HL-60 (cell line): ENCODE measurements at regions not wholly inside any gene's neighbourhood (a gene's known extent, or its start where the extent isn't known, plus 50 kb on each side); places are given as distances from the start of the nearest gene placed in this dataset.

ENCODE experiments used
- DNase-seq, 2 experiments: peaks; one replicate each; pipeline ENCODE4 v3.0.0-alpha.2; 2010 to 2020; ENCODE audit warnings: low read depth in 1 of 2, low spot score in 1 of 2
- H3K27ac ChIP-seq: fragments of 250-450 bp; sonication (Bioruptor Pico); replicated peaks from 2 replicates; pipeline ENCODE4 v1.5.1; 2020; ENCODE audit warnings: mild to moderate bottlenecking, moderate library complexity
- H3K27me3 ChIP-seq: fragments of 250-450 bp; sonication (Bioruptor Pico); 2 replicates; pipeline ENCODE4 v1.5.1; 2021; ENCODE audit warnings: mild to moderate bottlenecking, moderate library complexity; ENCODE audit not compliant: insufficient read depth, poor library complexity, severe bottlenecking
- H3K4me3 ChIP-seq: replicated peaks from 2 replicates; pipeline ENCODE4 v1.5.1; 2011; ENCODE audit warnings: mild to moderate bottlenecking, control low read depth, low read length; ENCODE audit not compliant: insufficient read depth
- CTCF ChIP-seq: IDR thresholded peaks from one replicate; pipeline ENCODE4 v1.5.1; 2011; ENCODE audit warnings: low read length, control low read depth, inconsistent platforms; ENCODE audit not compliant: insufficient read depth
- GABPA ChIP-seq: IDR thresholded peaks from 2 replicates; pipeline ENCODE4 v1.6.1; 2012; ENCODE audit warnings: low read depth
- POLR2AphosphoS5 ChIP-seq: IDR thresholded peaks from 2 replicates; pipeline ENCODE4 v1.6.1; 2012; ENCODE audit warnings: low read depth
- SPI1 ChIP-seq: IDR thresholded peaks from 2 replicates; pipeline ENCODE4 v1.6.1; 2012; ENCODE audit warnings: low read depth, mild to moderate bottlenecking, borderline replicate concordance
- TF ChIP-seq, protein P1 (sequence below): IDR thresholded peaks from 2 replicates; pipeline ENCODE4 v1.6.1; 2012; ENCODE audit warnings: low read depth; ENCODE audit not compliant: insufficient replicate concordance

DNA sequence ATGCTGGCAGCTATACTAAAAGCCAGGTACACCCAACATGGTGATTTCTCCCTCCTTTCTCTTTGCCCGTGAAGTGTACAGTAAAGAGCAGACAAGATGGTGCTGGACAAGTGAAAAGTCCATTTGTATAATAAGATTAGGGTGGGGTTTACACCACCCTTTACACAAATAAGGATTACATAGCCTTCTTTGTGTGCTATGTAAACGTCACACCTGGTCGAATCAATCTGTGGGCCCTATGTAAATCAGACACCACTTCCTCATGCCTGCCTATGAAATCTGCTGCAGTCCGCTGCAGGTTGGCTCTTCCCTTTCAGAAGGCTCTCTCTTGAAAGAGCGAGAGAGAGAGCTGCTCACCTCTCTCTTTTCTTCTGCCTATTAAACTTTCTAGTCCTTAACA is 1054.3 kb upstream of the SLC39A10 start:
- no peak overlapping the region for H3K27ac ChIP-seq
- DNase-seq: no peak
- H3K27me3 ChIP-seq: no peaks in the 10 kb centered on the region
- H3K4me3 ChIP-seq: no peak overlapping the region
- TF ChIP-seq CTCF (no peak), POLR2AphosphoS5 (no peak), GABPA (no peak), SPI1 (no peak)
- TF ChIP-seq, protein P1, sequence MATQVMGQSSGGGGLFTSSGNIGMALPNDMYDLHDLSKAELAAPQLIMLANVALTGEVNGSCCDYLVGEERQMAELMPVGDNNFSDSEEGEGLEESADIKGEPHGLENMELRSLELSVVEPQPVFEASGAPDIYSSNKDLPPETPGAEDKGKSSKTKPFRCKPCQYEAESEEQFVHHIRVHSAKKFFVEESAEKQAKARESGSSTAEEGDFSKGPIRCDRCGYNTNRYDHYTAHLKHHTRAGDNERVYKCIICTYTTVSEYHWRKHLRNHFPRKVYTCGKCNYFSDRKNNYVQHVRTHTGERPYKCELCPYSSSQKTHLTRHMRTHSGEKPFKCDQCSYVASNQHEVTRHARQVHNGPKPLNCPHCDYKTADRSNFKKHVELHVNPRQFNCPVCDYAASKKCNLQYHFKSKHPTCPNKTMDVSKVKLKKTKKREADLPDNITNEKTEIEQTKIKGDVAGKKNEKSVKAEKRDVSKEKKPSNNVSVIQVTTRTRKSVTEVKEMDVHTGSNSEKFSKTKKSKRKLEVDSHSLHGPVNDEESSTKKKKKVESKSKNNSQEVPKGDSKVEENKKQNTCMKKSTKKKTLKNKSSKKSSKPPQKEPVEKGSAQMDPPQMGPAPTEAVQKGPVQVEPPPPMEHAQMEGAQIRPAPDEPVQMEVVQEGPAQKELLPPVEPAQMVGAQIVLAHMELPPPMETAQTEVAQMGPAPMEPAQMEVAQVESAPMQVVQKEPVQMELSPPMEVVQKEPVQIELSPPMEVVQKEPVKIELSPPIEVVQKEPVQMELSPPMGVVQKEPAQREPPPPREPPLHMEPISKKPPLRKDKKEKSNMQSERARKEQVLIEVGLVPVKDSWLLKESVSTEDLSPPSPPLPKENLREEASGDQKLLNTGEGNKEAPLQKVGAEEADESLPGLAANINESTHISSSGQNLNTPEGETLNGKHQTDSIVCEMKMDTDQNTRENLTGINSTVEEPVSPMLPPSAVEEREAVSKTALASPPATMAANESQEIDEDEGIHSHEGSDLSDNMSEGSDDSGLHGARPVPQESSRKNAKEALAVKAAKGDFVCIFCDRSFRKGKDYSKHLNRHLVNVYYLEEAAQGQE: no peak

DNA sequence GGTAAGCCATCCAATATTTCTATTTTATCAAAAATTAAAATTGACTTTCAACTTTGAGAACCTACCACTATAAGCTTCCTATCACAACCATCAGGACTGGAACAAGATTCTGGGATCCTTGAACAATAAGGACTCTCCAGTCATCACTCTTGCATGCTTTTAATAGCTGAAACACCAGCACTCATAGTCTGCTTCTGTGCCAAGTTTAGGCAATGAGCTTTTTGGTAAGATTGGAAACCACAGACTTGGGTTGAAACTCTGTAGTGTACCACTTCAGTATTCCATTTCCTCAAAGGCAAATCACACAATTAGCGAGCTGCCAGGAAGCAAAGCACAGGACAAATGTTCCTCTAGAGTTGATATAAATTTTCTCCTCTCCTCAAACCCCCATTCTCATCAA is 1065.8 kb upstream of the SLC39A10 start:
- no peak overlapping the region for H3K27ac ChIP-seq
- H3K27me3 ChIP-seq: no peaks in the 10 kb centered on the region
- no peak overlapping the region for H3K4me3 ChIP-seq
- TF ChIP-seq, protein P1: no peak
- TF ChIP-seq CTCF: no peak
- no peak for TF ChIP-seq POLR2AphosphoS5
- no peak for TF ChIP-seq GABPA
- no peak for TF ChIP-seq SPI1
- DNase-seq: no peak

DNA sequence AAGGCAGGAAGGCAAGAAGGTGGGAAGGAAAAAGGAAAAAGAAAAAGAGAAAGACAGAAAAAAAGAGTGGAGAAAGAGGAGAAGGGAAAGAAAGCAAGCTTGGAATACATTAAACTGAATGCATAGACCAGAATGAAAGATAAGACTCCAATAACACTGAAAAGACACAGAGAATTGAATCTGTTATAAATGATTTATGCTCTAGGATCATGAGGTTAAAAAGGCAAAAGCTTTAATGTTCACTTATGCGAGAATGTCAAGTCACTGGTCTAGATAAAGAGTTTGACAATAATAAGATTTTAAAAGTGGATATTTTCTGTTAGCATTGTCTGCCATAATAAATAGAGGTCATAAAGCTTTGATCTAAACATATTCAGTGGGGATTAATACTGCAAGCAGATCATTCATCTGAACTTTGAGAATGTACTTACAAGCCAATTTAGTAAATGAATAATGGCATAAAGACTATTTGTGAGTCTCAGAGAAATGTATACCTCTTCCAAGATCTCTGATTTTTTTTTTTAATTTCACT is 1069.2 kb upstream of the SLC39A10 start:
- H3K27ac ChIP-seq: no peak overlapping the region
- no peaks in the 10 kb centered on the region for H3K27me3 ChIP-seq
- TF ChIP-seq SPI1 (no peak), POLR2AphosphoS5 (no peak)
- TF ChIP-seq, protein P1: no peak
- DNase-seq: no peak
- no peak overlapping the region for H3K4me3 ChIP-seq
